NT2/D1 (cell line): ENCODE measurements at regions not wholly inside any gene's neighbourhood (a gene's known extent, or its start where the extent isn't known, plus 50 kb on each side); places are given as distances from the start of the nearest gene placed in this dataset.
"Not testable (repeated sequence)": the region's sequence is repeated elsewhere in the genome, so short reads cannot be mapped to it uniquely, and the experiment has no call there.

Experiments used
- DNase-seq: peaks from one replicate; pipeline ENCODE4 v3.0.0-alpha.2; 2011; ENCODE audit warnings: low read depth, low spot score
- H3K27me3 ChIP-seq: 2 replicates; pipeline ENCODE4 v1.6.0; 2011; ENCODE audit warnings: mild to moderate bottlenecking; ENCODE audit not compliant: insufficient read length, insufficient read depth
- H3K36me3 ChIP-seq: 2 replicates; pipeline ENCODE4 v1.6.1; 2011; ENCODE audit warnings: mild to moderate bottlenecking, low read length, mixed read lengths; ENCODE audit not compliant: insufficient read depth, insufficient read length
- H3K4me1 ChIP-seq: 2 replicates; pipeline ENCODE4 v1.5.1; 2011; ENCODE audit not compliant: insufficient read depth, insufficient read length
- H3K4me3 ChIP-seq: 2 replicates; pipeline ENCODE4 v1.5.1; 2011; ENCODE audit warnings: low read depth; ENCODE audit not compliant: insufficient read length
- H3K9ac ChIP-seq: 2 replicates; pipeline ENCODE4 v1.6.0; 2011; ENCODE audit warnings: low read depth; ENCODE audit not compliant: insufficient read length
- H3K9me3 ChIP-seq: 2 replicates; pipeline ENCODE4 v1.5.1; 2011; ENCODE audit warnings: mild to moderate bottlenecking, low read length; ENCODE audit not compliant: insufficient read depth
- SUZ12 ChIP-seq: IDR thresholded peaks from 2 replicates; pipeline ENCODE4 v1.6.1; 2011; ENCODE audit not compliant: insufficient read length, insufficient read depth; ENCODE audit errors: extremely low read depth
- YY1 ChIP-seq: IDR thresholded peaks from 2 replicates; pipeline ENCODE4 v1.6.1; 2011; ENCODE audit not compliant: insufficient read length, insufficient read depth
- ZNF274 ChIP-seq: IDR thresholded peaks from 2 replicates; pipeline ENCODE4 v1.6.1; 2011; ENCODE audit warnings: mild to moderate bottlenecking, low read depth, low read length

GRCh38 chr11:134943544-134943943 is 531.5 kb upstream of the B3GAT1 start:
- DNase-seq: no peak
- no peaks in the 10 kb centered on the region for H3K27me3 ChIP-seq

GRCh38 chr11:134942681-134943080 is 530.6 kb upstream of the B3GAT1 start:
- H3K9ac ChIP-seq: no peak overlapping the region
- no peaks in the 10 kb centered on the region for H3K9me3 ChIP-seq
- TF ChIP-seq ZNF274 (no peak), YY1 (no peak), SUZ12 (no peak)
- DNase-seq: no peak
- H3K4me3 ChIP-seq: no peak overlapping the region
- peaks cover 8% of the 10 kb centered on the region for H3K4me1 ChIP-seq
- H3K36me3 ChIP-seq: no peaks in the 10 kb centered on the region
- no peaks in the 10 kb centered on the region for H3K27me3 ChIP-seq

More at GRCh38 chr11:134943544-134943943, 531.5 kb upstream of the B3GAT1 start:
- H3K9me3 ChIP-seq: no peaks in the 10 kb centered on the region
- no peak for TF ChIP-seq ZNF274
- TF ChIP-seq SUZ12: no peak
- TF ChIP-seq YY1: no peak
- no peaks in the 10 kb centered on the region for H3K36me3 ChIP-seq
- H3K4me1 ChIP-seq: peaks cover 8% of the 10 kb centered on the region
- no peak overlapping the region for H3K4me3 ChIP-seq
- no peak overlapping the region for H3K9ac ChIP-seq

GRCh38 chr11:134941936-134942600 is 530.0 kb upstream of the B3GAT1 start:
- DNase-seq, H3K9me3 ChIP-seq, H3K36me3 ChIP-seq, H3K4me1 ChIP-seq, H3K4me3 ChIP-seq, H3K9ac ChIP-seq, H3K27me3 ChIP-seq: not testable (repeated sequence)

- Histone ChIP-seq H3K9ac (no peak overlapping the region), H3K9me3 (peaks cover 6% of the 10 kb centered on the region; the same call in 1 of the 2 replicates), H3K4me3 (no peak overlapping the region), H3K4me1 (peaks cover 8% of the 10 kb centered on the region), H3K27me3 (no peaks in the 10 kb centered on the region), H3K36me3 (no peaks in the 10 kb centered on the region)
- no peak for TF ChIP-seq ZNF274
- no peak for TF ChIP-seq YY1
- TF ChIP-seq SUZ12: no peak
- DNase-seq: no peak
Measured at GRCh38 chr11:134941326-134941725, 529.3 kb upstream of the B3GAT1 start.

- no peak for DNase-seq
- peaks cover 6% of the 10 kb centered on the region; the same call in 1 of the 2 replicates for H3K9me3 ChIP-seq
- no peaks in the 10 kb centered on the region for H3K36me3 ChIP-seq
- TF ChIP-seq SUZ12 (no peak), ZNF274 (no peak), YY1 (no peak)
- H3K4me1 ChIP-seq: peaks cover 8% of the 10 kb centered on the region
- no peaks in the 10 kb centered on the region for H3K27me3 ChIP-seq
- no peak overlapping the region for H3K9ac ChIP-seq
- H3K4me3 ChIP-seq: no peak overlapping the region
Measured at GRCh38 chr11:134940441-134941126, 528.5 kb upstream of the B3GAT1 start.

- DNase-seq: no peak
- Histone ChIP-seq H3K9me3 (peaks cover 6% of the 10 kb centered on the region; the same call in 1 of the 2 replicates), H3K9ac (no peak overlapping the region), H3K4me1 (peaks cover 8% of the 10 kb centered on the region), H3K27me3 (no peaks in the 10 kb centered on the region), H3K36me3 (no peaks in the 10 kb centered on the region), H3K4me3 (no peak overlapping the region)
- TF ChIP-seq ZNF274: no peak
- no peak for TF ChIP-seq YY1
- no peak for TF ChIP-seq SUZ12
Measured at GRCh38 chr11:134939905-134940304, 527.9 kb upstream of the B3GAT1 start.

GRCh38 chr11:134939031-134939430 is 527.0 kb upstream of the B3GAT1 start:
- H3K4me1 ChIP-seq: peaks cover 8% of the 10 kb centered on the region
- TF ChIP-seq SUZ12 (no peak), ZNF274 (no peak), YY1 (no peak)

More at GRCh38 chr11:134939031-134939430, 527.0 kb upstream of the B3GAT1 start:
- H3K9ac ChIP-seq: no peak overlapping the region
- H3K9me3 ChIP-seq: peaks cover 6% of the 10 kb centered on the region; the same call in 1 of the 2 replicates
- H3K36me3 ChIP-seq: no peaks in the 10 kb centered on the region
- no peaks in the 10 kb centered on the region for H3K27me3 ChIP-seq
- no peak for DNase-seq
- H3K4me3 ChIP-seq: no peak overlapping the region
